Panc1 (cell line): ENCODE measurements at regions not wholly inside any gene's neighbourhood (a gene's known extent, or its start where the extent isn't known, plus 50 kb on each side); places are given as distances from the start of the nearest gene placed in this dataset.

Experiments used
- ATAC-seq: fragments of 200-7000 bp; cut with Tn5 transposase; 2 replicates; pipeline ENCODE4 v1.9.1; 2020; ENCODE audit warnings: mild to moderate bottlenecking, moderate library complexity
- BruUV-seq: library from RNA; stranded (reverse); fragments of 400-500 nt; replicated peaks from 2 replicates; lab custom pipeline; 2021; lab: Mats Ljungman, UMichigan
- CTCF ChIA-PET: fragments of 300-600 bp; sonication (Branson Sonifier 250); formaldehyde crosslinking; loops from one replicate; lab custom pipeline; 2022; ENCODE audit warnings: antibody characterized with exemption; lab: Charles Lee
- POLR2A ChIA-PET: fragments of 300-600 bp; sonication (Branson Sonifier 250); formaldehyde crosslinking; loops from one replicate; lab custom pipeline; 2022; ENCODE audit warnings: antibody characterized with exemption; lab: Charles Lee
- DNase-seq: peaks from one replicate; pipeline ENCODE4 v3.0.0-alpha.2; 2010; ENCODE audit warnings: low read depth, low spot score
- H3K27ac ChIP-seq: 2 replicates; pipeline ENCODE4 v1.5.1; 2011; ENCODE audit warnings: mild to moderate bottlenecking, low read length, inconsistent platforms
- H3K27me3 ChIP-seq: fragments of 200-500 bp; sonication (Bioruptor generic); 2 replicates; pipeline ENCODE4 v1.6.0; 2014; ENCODE audit warnings: low read length, inconsistent platforms; ENCODE audit not compliant: control insufficient read depth, insufficient read depth
- H3K36me3 ChIP-seq: fragments of 200-500 bp; sonication (Bioruptor generic); 2 replicates; pipeline ENCODE4 v1.5.1; 2014; ENCODE audit warnings: inconsistent platforms, mild to moderate bottlenecking, low read length, moderate library complexity; ENCODE audit not compliant: control insufficient read depth, insufficient read depth
- H3K4me1 ChIP-seq: 2 replicates; pipeline ENCODE4 v1.5.1; 2011; ENCODE audit warnings: inconsistent platforms, mild to moderate bottlenecking, low read length, moderate library complexity; ENCODE audit not compliant: control insufficient read depth, insufficient read depth
- H3K4me3 ChIP-seq, 2 experiments: 2 replicates each; pipeline ENCODE4 v1.5.1; 2011 to 2012; ENCODE audit warnings: low read depth in 2 of 2, low read length in 2 of 2, mild to moderate bottlenecking in 2 of 2, inconsistent platforms in 1 of 2, moderate library complexity in 1 of 2
- H3K9me3 ChIP-seq: fragments of 200-500 bp; sonication (Bioruptor generic); 2 replicates; pipeline ENCODE4 v1.5.1; 2014; ENCODE audit warnings: low read depth, mild to moderate bottlenecking, inconsistent platforms, low read length, moderate library complexity; ENCODE audit not compliant: control insufficient read depth, insufficient read depth
- CTCF ChIP-seq: fragments of 450-650 bp; IDR thresholded peaks from 2 replicates; pipeline ENCODE4 v1.5.1; 2017; ENCODE audit warnings: mild to moderate bottlenecking
- POLR2AphosphoS5 ChIP-seq: IDR thresholded peaks from 2 replicates; pipeline ENCODE4 v1.6.1; 2012; ENCODE audit warnings: mild to moderate bottlenecking, low read depth, low read length, moderate library complexity
- REST ChIP-seq, 2 experiments: IDR thresholded peaks; 2 replicates each; pipeline ENCODE4 v1.6.1; 2011 to 2012; ENCODE audit warnings: low read depth in 2 of 2, control low read depth in 1 of 2, low read length in 1 of 2, mild to moderate bottlenecking in 1 of 2, moderate library complexity in 1 of 2; ENCODE audit not compliant: insufficient read depth in 1 of 2
- SIN3A ChIP-seq: IDR thresholded peaks from 2 replicates; pipeline ENCODE4 v1.6.1; 2012; ENCODE audit warnings: low read depth, mild to moderate bottlenecking, low read length, moderate library complexity, borderline replicate concordance; ENCODE audit not compliant: insufficient read depth
- TCF7L2 ChIP-seq: IDR thresholded peaks from 2 replicates; pipeline ENCODE4 v1.6.1; 2011; ENCODE audit warnings: mild to moderate bottlenecking, low read depth, low read length, inconsistent platforms
- in situ Hi-C: cut with HindIII; loops from 2 replicates; pipeline ENCODE4 v1.10.0; 2016; ENCODE audit warnings: low sequenced_read_pairs, low pct_unique_long_range_greater_than_20kb
- intact Hi-C: fragments of 100-400 bp; cut with micrococcal nuclease; formaldehyde crosslinking; loops from one replicate; pipeline ENCODE4 v1.10.0; 2022; ENCODE audit not compliant: unreplicated experiment

- ChIA-PET CTCF (no interaction called here), POLR2A (no interaction called here)
- BruUV-seq, result no TSS peak
- no peak for TF ChIP-seq POLR2AphosphoS5
- Histone ChIP-seq H3K9me3 (no peaks in the 10 kb centered on the region), H3K4me3 (no peak overlapping the region), H3K27me3 (no peaks in the 10 kb centered on the region), H3K4me1 (no peaks in the 10 kb centered on the region), H3K36me3 (no peaks in the 10 kb centered on the region), H3K27ac (no peak overlapping the region)
- no peak for ATAC-seq
- in situ Hi-C loops (no loop called here), intact Hi-C loops (no loop called here)
- DNase-seq, result no peak
These were observed 151.3 kb upstream of the SLC39A10 start for GRCh38 chr2:195505701-195506100.

- Histone ChIP-seq H3K9me3 (no peaks in the 10 kb centered on the region), H3K4me3 (no peak overlapping the region), H3K27ac (no peak overlapping the region), H3K36me3 (no peaks in the 10 kb centered on the region), H3K27me3 (no peaks in the 10 kb centered on the region), H3K4me1 (no peaks in the 10 kb centered on the region)
- TF ChIP-seq TCF7L2 (no peak), SIN3A (no peak), REST (IDR thresholded peaks at IDR 0.05; ENCODE audit: insufficient read depth in 1 of 2, low read depth in 2 of 2, low read length in 1 of 2) (no peak), POLR2AphosphoS5 (no peak), CTCF (no peak)
- BruUV-seq, result no TSS peak
- no peak for ATAC-seq
- in situ Hi-C loops (no loop called here), intact Hi-C loops (no loop called here)
- ChIA-PET POLR2A (no interaction called here), CTCF (no interaction called here)
- no peak for DNase-seq
These were observed 153.8 kb upstream of the SLC39A10 start for GRCh38 chr2:195503208-195503607.

GRCh38 chr2:195501746-195502145 lies 155.3 kb upstream of the SLC39A10 start:
- intact Hi-C loops, result no loop called here
- ChIA-PET POLR2A (no interaction called here), CTCF (no interaction called here)
- no peaks in the 10 kb centered on the region for H3K9me3 ChIP-seq
- no peak overlapping the region for H3K27ac ChIP-seq
- no peak for DNase-seq
- no peak for ATAC-seq
- no peaks in the 10 kb centered on the region for H3K4me1 ChIP-seq
- in situ Hi-C loops, result no loop called here
- no peaks in the 10 kb centered on the region for H3K36me3 ChIP-seq
- no TSS peak for BruUV-seq
- no peak overlapping the region for H3K4me3 ChIP-seq
- no peak for TF ChIP-seq SIN3A
- TF ChIP-seq REST (IDR thresholded peaks at IDR 0.05; ENCODE audit: insufficient read depth in 1 of 2, low read depth in 2 of 2, low read length in 1 of 2), result no peak
- H3K27me3 ChIP-seq, result no peaks in the 10 kb centered on the region
